BE2C (cell line): ENCODE measurements at regions not wholly inside any gene's neighbourhood (a gene's known extent, or its start where the extent isn't known, plus 50 kb on each side); places are given as distances from the start of the nearest gene placed in this dataset.

Source experiments
- DNase-seq: peaks from one replicate; pipeline ENCODE4 v3.0.0-alpha.2; 2020
- H3K27me3 ChIP-seq: fragments of 250-450 bp; sonication (Bioruptor Pico); 2 replicates; pipeline ENCODE4 v1.5.1; 2020; ENCODE audit warnings: mild to moderate bottlenecking
- H3K36me3 ChIP-seq: fragments of 250-450 bp; sonication (Bioruptor Pico); 2 replicates; pipeline ENCODE4 v1.5.1; 2020; ENCODE audit warnings: mild to moderate bottlenecking
- H3K4me1 ChIP-seq: fragments of 250-450 bp; sonication (Bioruptor Pico); 2 replicates; pipeline ENCODE4 v1.5.1; 2020
- H3K4me3 ChIP-seq: 2 replicates; pipeline ENCODE4 v1.5.1; 2011; ENCODE audit warnings: low read depth, low read length
- H3K9me3 ChIP-seq: fragments of 250-450 bp; sonication (Bioruptor Pico); 2 replicates; pipeline ENCODE4 v1.5.1; 2020
- TF ChIP-seq, protein P1 (sequence below): IDR thresholded peaks from 2 replicates; pipeline ENCODE4 v1.5.1; 2012; ENCODE audit warnings: mild to moderate bottlenecking, low read depth, low read length

DNA sequence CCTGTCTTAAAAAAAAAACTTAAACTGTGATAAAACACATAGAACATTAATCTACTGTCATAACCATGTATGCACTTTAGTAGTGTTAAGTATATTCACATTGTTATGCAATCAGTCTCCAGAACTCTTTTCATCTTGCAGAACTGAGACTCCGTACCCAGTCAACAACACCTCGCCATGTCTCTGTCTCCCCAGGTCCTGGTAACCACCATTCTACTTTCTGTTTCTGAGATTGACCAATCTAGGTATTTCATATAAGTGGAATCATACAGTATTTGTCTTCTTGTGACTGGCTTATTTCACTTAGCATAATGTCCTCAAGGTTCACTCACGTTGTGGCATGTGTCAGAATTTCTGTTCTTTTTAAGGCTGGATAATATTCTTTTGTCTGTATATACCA is 290.8 kb upstream of the CXCR4 start:
- TF ChIP-seq, protein P1, sequence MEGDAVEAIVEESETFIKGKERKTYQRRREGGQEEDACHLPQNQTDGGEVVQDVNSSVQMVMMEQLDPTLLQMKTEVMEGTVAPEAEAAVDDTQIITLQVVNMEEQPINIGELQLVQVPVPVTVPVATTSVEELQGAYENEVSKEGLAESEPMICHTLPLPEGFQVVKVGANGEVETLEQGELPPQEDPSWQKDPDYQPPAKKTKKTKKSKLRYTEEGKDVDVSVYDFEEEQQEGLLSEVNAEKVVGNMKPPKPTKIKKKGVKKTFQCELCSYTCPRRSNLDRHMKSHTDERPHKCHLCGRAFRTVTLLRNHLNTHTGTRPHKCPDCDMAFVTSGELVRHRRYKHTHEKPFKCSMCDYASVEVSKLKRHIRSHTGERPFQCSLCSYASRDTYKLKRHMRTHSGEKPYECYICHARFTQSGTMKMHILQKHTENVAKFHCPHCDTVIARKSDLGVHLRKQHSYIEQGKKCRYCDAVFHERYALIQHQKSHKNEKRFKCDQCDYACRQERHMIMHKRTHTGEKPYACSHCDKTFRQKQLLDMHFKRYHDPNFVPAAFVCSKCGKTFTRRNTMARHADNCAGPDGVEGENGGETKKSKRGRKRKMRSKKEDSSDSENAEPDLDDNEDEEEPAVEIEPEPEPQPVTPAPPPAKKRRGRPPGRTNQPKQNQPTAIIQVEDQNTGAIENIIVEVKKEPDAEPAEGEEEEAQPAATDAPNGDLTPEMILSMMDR, result no peak
- DNase-seq, result no peak

DNA sequence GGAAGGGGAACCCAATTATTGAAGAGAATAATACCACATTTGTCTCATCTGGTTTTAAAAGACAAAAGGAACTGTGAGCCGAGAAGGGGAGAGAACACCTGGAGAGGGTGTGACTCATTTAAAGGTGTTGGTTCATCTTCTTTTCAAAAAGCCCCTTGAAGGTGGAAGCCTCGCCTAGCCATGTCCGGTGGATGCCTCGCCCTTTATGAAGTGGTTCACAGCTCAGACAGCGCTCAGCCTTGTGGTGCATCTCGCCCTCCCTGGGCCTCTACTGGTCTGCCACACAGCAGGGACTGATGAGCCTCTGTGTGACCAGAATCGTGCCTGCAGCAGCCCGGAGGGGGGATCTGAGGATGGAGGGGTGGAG is 290.0 kb upstream of the CXCR4 start:
- Histone ChIP-seq H3K27me3 (no peaks in the 10 kb centered on the region), H3K9me3 (no peaks in the 10 kb centered on the region), H3K4me1 (no peaks in the 10 kb centered on the region), H3K36me3 (no peaks in the 10 kb centered on the region), H3K4me3 (no peak overlapping the region)
- no peak for DNase-seq
- TF ChIP-seq, protein P1, result no peak

More for the DNA sequence above, 290.8 kb upstream of the CXCR4 start:
- Histone ChIP-seq H3K4me1 (no peaks in the 10 kb centered on the region), H3K36me3 (no peaks in the 10 kb centered on the region), H3K27me3 (no peaks in the 10 kb centered on the region), H3K9me3 (no peaks in the 10 kb centered on the region), H3K4me3 (no peak overlapping the region)

DNA sequence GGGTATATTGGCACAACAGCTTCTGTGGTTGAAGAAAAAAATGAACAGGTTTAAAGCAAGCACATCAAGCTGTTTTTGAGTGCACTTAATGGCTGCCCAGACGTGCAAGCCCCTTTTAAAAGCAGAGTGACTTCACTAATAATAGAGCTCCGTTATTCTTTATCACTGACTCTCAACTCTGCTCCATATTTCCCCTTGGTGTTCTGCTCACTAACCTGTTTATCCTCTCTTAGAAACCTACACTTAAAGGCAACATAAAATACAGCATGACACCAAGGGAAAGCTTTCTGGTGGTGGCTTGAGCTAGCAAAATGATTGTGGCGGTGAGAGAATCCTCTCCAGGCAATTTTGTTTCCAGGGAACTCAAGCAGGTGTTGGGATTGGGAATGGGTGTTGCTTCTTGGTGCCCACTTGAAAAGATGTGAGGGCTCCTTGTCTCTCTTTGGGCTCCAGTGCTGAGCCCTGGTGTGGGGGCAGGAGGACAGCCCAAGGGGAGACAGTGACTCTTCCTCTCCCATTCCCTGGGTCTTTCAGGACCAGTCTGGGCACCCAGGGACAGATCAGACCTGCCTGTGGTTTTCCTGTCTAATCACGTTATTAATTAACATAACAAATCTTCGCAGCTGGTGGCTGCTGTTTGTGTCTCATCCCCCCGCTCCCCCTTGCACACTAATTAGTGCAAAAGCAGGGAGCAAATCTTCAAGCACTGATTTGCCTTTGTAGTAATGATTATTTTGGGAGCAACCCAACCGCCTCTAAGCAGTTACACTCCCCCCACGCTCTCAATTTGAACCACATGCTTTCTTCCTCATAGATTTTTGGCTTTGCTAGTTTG is 289.4 kb upstream of the CXCR4 start:
- Histone ChIP-seq H3K9me3 (no peaks in the 10 kb centered on the region), H3K4me3 (no peak overlapping the region)
- DNase-seq, result no peak

DNA sequence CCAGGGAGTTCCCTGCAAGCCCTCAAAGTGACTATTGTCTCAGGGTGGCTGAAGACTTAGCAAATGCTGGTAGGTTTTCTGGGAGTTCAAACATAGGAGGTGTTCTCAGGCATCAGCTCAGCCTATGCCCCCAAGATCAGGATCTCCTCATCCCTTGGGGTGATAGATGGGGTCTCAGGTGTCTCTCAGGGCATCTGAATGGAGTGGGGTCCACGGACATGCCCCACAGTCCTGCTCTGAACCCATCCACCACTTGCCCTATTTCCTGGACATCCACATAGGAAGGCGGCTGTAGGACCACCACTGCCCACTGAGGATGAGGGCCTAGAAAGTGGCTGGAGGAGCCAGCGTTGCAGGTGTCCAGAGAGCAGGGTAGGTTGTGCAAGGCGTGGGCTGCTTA is 287.0 kb upstream of the CXCR4 start:
- Histone ChIP-seq H3K4me3 (no peak overlapping the region), H3K4me1 (no peaks in the 10 kb centered on the region), H3K36me3 (no peaks in the 10 kb centered on the region), H3K27me3 (no peaks in the 10 kb centered on the region), H3K9me3 (no peaks in the 10 kb centered on the region)
- TF ChIP-seq, protein P1, result no peak
- DNase-seq, result no peak

More for the DNA sequence above, 289.4 kb upstream of the CXCR4 start:
- TF ChIP-seq, protein P1, result no peak
- Histone ChIP-seq H3K36me3 (no peaks in the 10 kb centered on the region), H3K27me3 (no peaks in the 10 kb centered on the region), H3K4me1 (no peaks in the 10 kb centered on the region)

DNA sequence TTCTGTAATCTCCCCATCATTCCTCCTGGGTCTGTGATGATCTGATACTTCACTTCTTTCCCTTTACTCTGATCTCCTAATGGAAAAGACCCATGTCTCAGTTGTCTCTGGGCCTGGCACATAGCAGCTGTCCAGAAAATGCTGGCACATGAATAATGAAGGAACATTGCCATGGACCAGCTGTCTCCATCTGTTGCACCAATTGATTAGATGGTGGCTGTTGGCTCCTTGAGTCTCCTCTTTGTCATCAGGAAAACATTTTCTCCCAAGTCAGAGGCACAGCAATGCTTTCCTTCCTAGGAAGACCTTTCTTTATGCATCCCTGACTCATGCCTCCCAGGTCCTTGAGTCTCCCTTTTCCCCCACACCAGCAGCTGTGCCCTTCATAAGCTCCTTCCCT is 286.2 kb upstream of the CXCR4 start:
- H3K27me3 ChIP-seq, result no peaks in the 10 kb centered on the region
- no peaks in the 10 kb centered on the region for H3K4me1 ChIP-seq
- TF ChIP-seq, protein P1, result no peak
- no peak overlapping the region for H3K4me3 ChIP-seq
- H3K36me3 ChIP-seq, result no peaks in the 10 kb centered on the region
- no peak for DNase-seq
- H3K9me3 ChIP-seq, result no peaks in the 10 kb centered on the region

DNA sequence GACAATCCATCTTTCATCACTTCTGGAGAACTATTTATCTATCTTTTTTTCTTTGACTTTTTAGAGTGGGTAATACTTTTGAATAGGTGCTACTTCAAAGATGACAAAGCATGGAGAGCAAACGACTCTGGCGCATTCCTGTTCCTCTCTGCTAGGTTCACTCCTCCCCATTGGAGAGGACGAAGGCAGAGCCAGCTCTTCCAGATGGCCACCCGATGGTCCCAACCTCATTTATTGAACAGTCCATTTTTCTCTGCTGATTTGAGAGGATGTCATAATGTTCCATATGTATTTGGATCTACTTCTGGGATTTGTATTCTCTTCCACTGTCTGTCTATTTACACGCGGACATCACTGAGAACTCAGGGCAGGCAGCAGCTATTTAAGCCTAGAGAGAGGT is 284.3 kb upstream of the CXCR4 start:
- no peaks in the 10 kb centered on the region for H3K9me3 ChIP-seq
- TF ChIP-seq, protein P1, result no peak
- H3K4me1 ChIP-seq, result no peaks in the 10 kb centered on the region
- H3K27me3 ChIP-seq, result no peaks in the 10 kb centered on the region
- H3K36me3 ChIP-seq, result no peaks in the 10 kb centered on the region
- DNase-seq, result no peak
- H3K4me3 ChIP-seq, result no peak overlapping the region
